ENCODE measurements at regions not wholly inside any gene's neighbourhood (a gene's known extent, or its start where the extent isn't known, plus 50 kb on each side); places are given as distances from the start of the nearest gene placed in this dataset.
"Not testable (repeated sequence)": the region's sequence is repeated elsewhere in the genome, so short reads cannot be mapped to it uniquely, and the experiment has no call there.

DNA sequence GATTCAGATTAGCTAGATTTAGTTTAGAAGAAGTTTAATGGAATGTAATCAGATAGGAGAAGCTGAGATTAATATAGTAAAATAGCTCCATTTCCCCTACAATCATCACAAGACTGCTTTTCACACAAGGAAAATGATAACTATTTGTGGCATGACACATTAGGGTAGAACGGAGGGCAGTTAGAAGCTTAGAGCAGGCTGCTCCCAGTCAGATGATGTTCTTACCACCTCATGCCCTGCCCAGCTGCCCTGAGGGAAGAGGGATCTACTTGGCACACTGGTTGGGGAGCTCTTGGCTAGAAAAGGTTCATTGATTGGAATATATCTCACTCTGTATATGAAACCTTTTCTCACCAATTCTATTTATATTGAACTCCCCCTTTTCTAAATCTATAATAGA is 180.7 kb upstream of the IL15 start:
- no peak for DNase-seq (ENCODE audit: low read depth in 1 of 2, low spot score in 1 of 2)

GRCh38 chr4:141457653-141458052 is 178.7 kb upstream of the IL15 start:
- DNase-seq (ENCODE audit: low read depth in 1 of 2, low spot score in 1 of 2): no peak

- no peak for DNase-seq (ENCODE audit: low read depth in 1 of 2, low spot score in 1 of 2)
Observed at GRCh38 chr4:141458501-141458900, 177.9 kb upstream of the IL15 start.

DNA sequence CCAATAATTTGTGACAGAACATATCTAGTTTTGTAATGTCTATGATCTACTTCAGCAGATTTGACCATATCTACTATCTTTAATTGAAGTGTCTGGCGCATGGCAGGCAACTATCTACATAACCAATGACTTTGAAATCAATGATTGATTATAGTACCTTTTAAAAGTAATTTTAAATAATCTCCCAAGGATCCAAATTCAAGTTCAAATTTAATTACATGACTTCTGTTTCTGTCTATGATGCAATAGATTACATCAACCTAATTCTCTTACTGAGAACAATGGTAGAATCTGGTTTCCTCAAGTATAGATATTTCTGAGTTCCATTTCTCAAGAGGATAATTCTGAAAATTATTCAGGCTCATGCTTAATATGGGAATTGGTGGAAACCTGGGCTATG is 177.4 kb upstream of the IL15 start:
- no peak for DNase-seq (ENCODE audit: low read depth in 1 of 2, low spot score in 1 of 2)

GRCh38 chr4:141462361-141462760 is 174.0 kb upstream of the IL15 start:
- DNase-seq (ENCODE audit: low read depth in 1 of 2, low spot score in 1 of 2): no peak

- DNase-seq (ENCODE audit: low read depth in 1 of 2, low spot score in 1 of 2): no peak
Observed at GRCh38 chr4:141463678-141464077, 172.7 kb upstream of the IL15 start.

GRCh38 chr4:141464366-141464765 is 172.0 kb upstream of the IL15 start:
- DNase-seq (ENCODE audit: low read depth in 1 of 2, low spot score in 1 of 2): no peak

- no peak for DNase-seq (ENCODE audit: low read depth in 1 of 2, low spot score in 1 of 2)
Observed at GRCh38 chr4:141465171-141465570, 171.2 kb upstream of the IL15 start.

DNA sequence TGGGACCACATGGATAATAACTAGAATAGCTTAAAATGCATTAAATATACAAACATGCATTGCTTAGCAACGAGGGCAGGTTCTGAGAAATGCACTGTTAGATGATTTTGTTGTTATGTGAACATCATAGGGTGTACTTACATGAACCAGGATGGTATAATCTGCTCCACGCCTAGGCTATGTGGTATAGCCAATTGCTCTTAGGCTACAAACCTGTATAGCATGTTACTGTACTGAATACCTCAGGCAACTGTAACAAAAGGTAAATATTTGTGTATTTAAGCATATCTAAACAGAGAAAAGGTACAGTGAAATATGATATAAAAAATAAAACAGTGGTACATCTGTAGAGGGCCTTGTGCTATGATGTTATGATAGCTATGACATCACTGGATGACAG is 169.2 kb upstream of the IL15 start:
- DNase-seq (ENCODE audit: low read depth in 1 of 2, low spot score in 1 of 2): no peak

DNA sequence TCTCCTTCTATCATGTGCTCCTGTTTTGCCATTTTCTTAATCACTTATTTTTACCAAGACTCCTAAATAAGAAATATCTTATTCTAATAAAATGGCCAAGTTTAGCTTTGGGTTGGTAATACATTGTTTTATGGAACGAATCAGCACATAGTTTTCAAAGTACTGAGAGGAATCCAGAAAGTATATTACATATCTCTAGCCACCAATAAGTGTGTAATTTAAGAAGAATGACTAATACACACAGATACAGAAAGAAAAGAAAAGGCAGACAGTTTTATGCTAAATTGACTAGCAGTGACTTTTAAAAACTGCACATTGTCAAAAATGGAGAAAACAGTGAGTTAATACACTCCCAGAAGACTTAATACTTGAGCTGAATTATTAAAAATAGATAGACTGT is 167.0 kb upstream of the IL15 start:
- DNase-seq (ENCODE audit: low read depth in 1 of 2, low spot score in 1 of 2): no peak

DNA sequence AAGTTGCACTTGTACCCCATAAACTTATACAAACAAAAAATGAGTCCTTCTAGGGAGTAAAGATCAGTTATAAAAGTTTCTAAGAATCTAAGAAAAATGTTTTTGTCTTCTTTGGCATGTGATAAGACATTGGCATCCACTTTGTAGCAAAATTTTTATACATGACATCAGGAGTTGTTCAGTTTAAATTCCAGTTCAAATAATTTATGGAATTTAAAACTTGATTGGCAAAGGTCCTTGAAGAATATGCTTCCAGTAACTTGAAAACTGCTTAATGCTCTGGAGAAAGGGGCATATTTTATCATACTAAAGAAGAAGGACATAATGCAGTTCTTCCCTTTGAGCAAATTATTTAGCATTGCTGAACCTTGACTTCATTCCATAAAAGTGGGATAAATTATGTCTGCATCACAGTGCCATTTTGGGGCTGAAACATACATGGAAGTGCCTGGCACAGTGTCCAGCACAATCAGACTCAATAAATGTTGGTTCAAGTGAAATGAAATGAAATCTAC is 163.3 kb upstream of the IL15 start:
- DNase-seq (ENCODE audit: low read depth in 1 of 2, low spot score in 1 of 2): no peak

DNA sequence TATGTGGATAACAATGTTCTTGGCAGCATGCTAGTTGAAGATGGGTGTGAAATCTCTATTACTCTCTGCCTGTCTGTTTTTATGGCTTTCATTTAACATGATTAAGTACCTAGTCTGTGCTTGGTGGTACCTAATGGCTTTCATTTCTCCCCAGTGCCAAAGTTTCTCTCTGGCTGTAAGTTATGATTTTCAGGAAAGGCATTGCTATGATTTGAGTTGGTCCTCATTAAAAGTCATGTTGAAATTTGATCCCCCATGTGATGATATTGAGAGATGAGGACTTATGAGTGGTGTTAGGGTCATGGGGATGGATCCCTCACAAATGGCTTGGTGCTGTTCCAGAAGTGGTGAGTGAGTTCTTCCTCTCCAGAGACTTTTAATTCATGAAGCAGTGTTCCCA is 162.4 kb upstream of the IL15 start:
- no peak for DNase-seq (ENCODE audit: low read depth in 1 of 2, low spot score in 1 of 2)

GRCh38 chr4:141480950-141481349 is 155.4 kb upstream of the IL15 start:
- DNase-seq (ENCODE audit: low read depth in 1 of 2, low spot score in 1 of 2): no peak

DNA sequence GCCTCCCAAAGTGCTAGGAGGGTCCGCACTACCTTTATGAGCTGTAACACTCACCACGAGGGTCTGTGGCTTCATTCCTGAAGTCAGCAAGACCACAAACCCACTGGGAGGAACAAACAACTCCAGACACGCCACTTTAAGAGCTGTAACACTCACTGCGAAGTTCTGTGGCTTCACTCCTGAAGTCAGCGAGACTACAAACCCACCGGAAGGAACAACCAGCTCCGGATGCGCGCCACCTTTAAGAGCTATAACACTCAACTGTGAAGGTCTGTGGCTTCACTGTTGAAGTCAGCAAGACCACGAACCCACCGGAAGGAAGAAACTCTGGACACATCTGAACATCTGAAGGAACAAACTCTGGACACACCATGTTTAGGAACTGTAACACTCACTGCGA is 152.1 kb upstream of the IL15 start:
- DNase-seq (ENCODE audit: low read depth in 1 of 2, low spot score in 1 of 2): not testable (repeated sequence)

GRCh38 chr4:141486375-141486997 is 149.9 kb upstream of the IL15 start:
- DNase-seq (ENCODE audit: low read depth in 1 of 2, low spot score in 1 of 2): no peak

DNA sequence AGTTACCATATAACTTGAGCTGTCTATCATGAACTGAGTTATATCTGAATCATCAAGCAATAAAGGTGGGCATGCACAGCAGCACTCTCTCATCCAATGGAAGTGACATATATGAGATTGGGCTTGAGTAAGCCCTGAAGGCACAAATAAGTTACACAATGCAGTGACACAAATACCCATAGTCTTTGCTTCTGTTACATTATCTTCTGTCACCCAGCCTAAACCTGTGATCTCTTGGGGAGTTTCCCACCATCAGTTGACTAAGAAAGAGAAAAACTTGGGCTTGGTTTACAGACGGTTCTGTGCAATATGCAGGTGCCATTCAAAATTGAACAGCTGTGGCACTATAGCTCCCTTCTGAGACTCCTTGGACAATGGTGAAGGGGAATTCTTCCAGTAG is 138.8 kb upstream of the IL15 start:
- DNase-seq (ENCODE audit: low read depth in 1 of 2, low spot score in 1 of 2): no peak

DNA sequence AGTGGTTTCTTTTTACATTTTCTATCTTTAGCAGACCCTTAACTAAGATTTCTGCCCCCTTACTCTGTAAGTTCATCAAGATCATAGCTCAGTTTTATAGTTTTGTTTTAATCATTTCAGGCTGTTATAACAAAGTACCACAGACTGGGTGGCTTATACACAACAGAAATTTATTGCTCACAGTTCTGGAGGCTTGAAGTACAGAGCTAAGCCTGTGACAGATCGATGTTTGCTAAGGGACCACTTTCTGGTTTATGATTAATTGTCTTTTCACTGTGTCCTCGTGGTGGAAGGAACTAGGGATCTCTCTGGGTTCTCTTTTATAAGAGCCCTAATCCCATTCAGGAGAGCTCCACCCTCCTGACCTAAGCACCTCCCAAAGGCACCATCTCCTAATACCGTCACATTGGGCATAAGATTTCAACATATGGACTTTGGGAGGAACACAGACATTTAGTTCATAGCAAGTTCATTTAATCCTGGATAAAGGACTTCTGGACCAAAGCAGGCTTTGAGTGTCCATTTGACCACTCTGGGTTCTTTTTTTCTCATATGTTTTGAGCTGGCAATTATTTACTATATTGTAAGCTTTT is 137.0 kb upstream of the IL15 start:
- no peak for DNase-seq (ENCODE audit: low read depth in 1 of 2, low spot score in 1 of 2)

DNA sequence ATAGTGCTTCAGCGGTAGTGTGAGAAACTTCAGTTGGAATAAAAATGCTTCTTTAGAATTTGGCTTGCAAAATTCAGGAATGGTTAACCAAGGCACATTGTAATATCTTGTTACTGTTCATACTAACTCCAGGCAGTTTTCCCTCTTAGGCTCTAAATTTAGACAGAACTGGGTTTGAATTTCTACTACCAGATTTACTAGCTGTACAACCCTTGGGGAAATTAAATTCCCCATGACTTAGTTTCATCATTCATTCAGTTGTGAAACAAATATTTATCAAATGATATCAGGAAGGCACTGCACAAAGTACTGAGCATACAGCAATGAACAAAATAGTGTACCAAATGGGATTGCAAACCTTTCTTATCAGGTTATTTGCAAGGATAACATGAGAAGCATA is 135.0 kb upstream of the IL15 start:
- no peak for DNase-seq (ENCODE audit: low read depth in 1 of 2, low spot score in 1 of 2)

DNA sequence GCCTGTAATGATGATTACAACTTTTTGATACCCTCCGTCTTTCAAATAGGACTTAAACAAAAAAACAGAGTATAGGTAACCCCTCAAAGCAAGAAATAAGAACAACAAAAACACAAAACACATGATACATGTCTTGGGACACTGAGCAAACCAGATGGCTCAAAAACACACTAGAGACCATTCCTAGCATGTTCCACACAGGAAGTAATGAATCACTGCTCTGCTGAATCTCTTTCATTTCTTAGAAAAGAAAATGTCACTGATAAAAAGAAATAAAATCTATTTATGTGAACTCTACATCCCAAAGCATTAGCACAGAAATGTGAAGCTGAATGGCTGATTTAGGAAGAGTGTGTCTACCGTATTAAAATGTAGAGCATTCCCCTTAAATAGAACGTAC is 134.5 kb upstream of the IL15 start:
- no peak for DNase-seq (ENCODE audit: low read depth in 1 of 2, low spot score in 1 of 2)

- DNase-seq (ENCODE audit: low read depth in 1 of 2, low spot score in 1 of 2): no peak
Observed at GRCh38 chr4:141502755-141503154, 133.6 kb upstream of the IL15 start.

- no peak for DNase-seq (ENCODE audit: low read depth in 1 of 2, low spot score in 1 of 2)
Observed at GRCh38 chr4:141503260-141503659, 133.1 kb upstream of the IL15 start.

- no peak for DNase-seq (ENCODE audit: low read depth in 1 of 2, low spot score in 1 of 2)
Observed at GRCh38 chr4:141511055-141511454, 125.3 kb upstream of the IL15 start.

GRCh38 chr4:141513866-141514265 is 122.5 kb upstream of the IL15 start:
- no peak for DNase-seq (ENCODE audit: low read depth in 1 of 2, low spot score in 1 of 2)

Data from stimulated activated CD4-positive, alpha-beta T cell treated with anti-CD3 and anti-CD28 coated beads, Interleukin-15, amount 100 ng/mL, for 1 hour (primary cell).